ENCODE measurements at regions not wholly inside any gene's neighbourhood (a gene's known extent, or its start where the extent isn't known, plus 50 kb on each side); places are given as distances from the start of the nearest gene placed in this dataset.
"Not testable (repeated sequence)": the region's sequence is repeated elsewhere in the genome, so short reads cannot be mapped to it uniquely, and the experiment has no call there.

- no peak for DNase-seq (ENCODE audit: low read depth)
Observed at GRCh38 chr5:18240971-18241370, 606.7 kb downstream of the TAF11L14 start.

GRCh38 chr5:18243846-18244245 is 609.6 kb downstream of the TAF11L14 start:
- DNase-seq (ENCODE audit: low read depth): no peak

GRCh38 chr5:18244309-18244708 is 610.0 kb downstream of the TAF11L14 start:
- no peak for DNase-seq (ENCODE audit: low read depth)

- DNase-seq (ENCODE audit: low read depth): no peak
Observed at GRCh38 chr5:18252559-18252958, 618.3 kb downstream of the TAF11L14 start.

- no peak for DNase-seq (ENCODE audit: low read depth)
Observed at GRCh38 chr5:18264126-18264882, 630.0 kb downstream of the TAF11L14 start.

GRCh38 chr5:18270635-18271338 is 636.5 kb downstream of the TAF11L14 start:
- DNase-seq (ENCODE audit: low read depth): no peak

- no peak for DNase-seq (ENCODE audit: low read depth)
Observed at GRCh38 chr5:18276939-18277338, 642.7 kb downstream of the TAF11L14 start.

GRCh38 chr5:18281947-18282581 is 647.8 kb downstream of the TAF11L14 start:
- DNase-seq (ENCODE audit: low read depth): no peak

GRCh38 chr5:18285257-18285656 is 651.0 kb downstream of the TAF11L14 start:
- DNase-seq (ENCODE audit: low read depth): no peak

- no peak for DNase-seq (ENCODE audit: low read depth)
Observed at GRCh38 chr5:18292146-18292545, 657.9 kb downstream of the TAF11L14 start.

GRCh38 chr5:18295696-18296095 is 661.4 kb downstream of the TAF11L14 start:
- DNase-seq (ENCODE audit: low read depth): not testable (repeated sequence)

- DNase-seq (ENCODE audit: low read depth): no peak
Observed at GRCh38 chr5:18299166-18299565, 664.9 kb downstream of the TAF11L14 start.

- no peak for DNase-seq (ENCODE audit: low read depth)
Observed at GRCh38 chr5:18305288-18305924, 671.1 kb downstream of the TAF11L14 start.

- no peak for DNase-seq (ENCODE audit: low read depth)
Observed at GRCh38 chr5:18311266-18311665, 677.0 kb downstream of the TAF11L14 start.

- DNase-seq (ENCODE audit: low read depth): no peak
Observed at GRCh38 chr5:18312016-18312415, 677.8 kb downstream of the TAF11L14 start.

- DNase-seq (ENCODE audit: low read depth): no peak
Observed at GRCh38 chr5:18314192-18314778, 680.0 kb downstream of the TAF11L14 start.

- no peak for DNase-seq (ENCODE audit: low read depth)
Observed at GRCh38 chr5:18321262-18321942, 687.1 kb downstream of the TAF11L14 start.

GRCh38 chr5:18323891-18324290 is 689.6 kb downstream of the TAF11L14 start:
- DNase-seq (ENCODE audit: low read depth): no peak

- no peak for DNase-seq (ENCODE audit: low read depth)
Observed at GRCh38 chr5:18325431-18325830, 691.2 kb downstream of the TAF11L14 start.

- DNase-seq (ENCODE audit: low read depth): no peak
Observed at GRCh38 chr5:18329328-18329727, 695.1 kb downstream of the TAF11L14 start.

- DNase-seq (ENCODE audit: low read depth): no peak
Observed at GRCh38 chr5:18333841-18334240, 699.6 kb downstream of the TAF11L14 start.

GRCh38 chr5:18334949-18335348 is 700.7 kb downstream of the TAF11L14 start:
- no peak for DNase-seq (ENCODE audit: low read depth)

All from stimulated activated CD8-positive, alpha-beta memory T cell treated with anti-CD3 and anti-CD28 coated beads, Interleukin-12 subunit alpha, Interleukin-12 subunit beta, amount 100 ng/mL, for 1 hour (primary cell).